OCI-LY7 (cell line): ENCODE measurements at regions not wholly inside any gene's neighbourhood (a gene's known extent, or its start where the extent isn't known, plus 50 kb on each side); places are given as distances from the start of the nearest gene placed in this dataset.

Source experiments
- BruUV-seq: library from RNA; stranded (reverse); fragments of 400-500 nt; replicated peaks from 2 replicates; lab custom pipeline; 2021; lab: Mats Ljungman, UMichigan
- CTCF ChIA-PET: fragments of 300-600 bp; sonication (Branson Sonifier 250); formaldehyde crosslinking; loops from one replicate; lab custom pipeline; 2022; ENCODE audit warnings: antibody characterized with exemption; ENCODE audit not compliant: unreplicated experiment; lab: Charles Lee
- POLR2A ChIA-PET: fragments of 300-600 bp; sonication (Branson Sonifier 250); formaldehyde crosslinking; loops from one replicate; lab custom pipeline; 2022; ENCODE audit warnings: antibody characterized with exemption; lab: Charles Lee
- DNase-seq: peaks from one replicate; pipeline ENCODE4 v3.0.0-alpha.2; 2015; ENCODE audit warnings: low spot score
- H2AFZ ChIP-seq: fragments of 200-600 bp; sonication (generic), shearing (Covaris generic); 2 replicates; pipeline ENCODE4 v1.6.1; 2014; ENCODE audit warnings: mild to moderate bottlenecking, antibody characterized with exemption, low read length, moderate library complexity
- H3K27ac ChIP-seq: fragments of 200-600 bp; sonication (generic); 2 replicates; pipeline ENCODE4 v1.5.1; 2014; ENCODE audit warnings: mixed run types, low read depth, mild to moderate bottlenecking, moderate library complexity, low read length, inconsistent platforms; ENCODE audit not compliant: poor library complexity, severe bottlenecking
- H3K36me3 ChIP-seq: fragments of 200-600 bp; sonication (generic); 2 replicates; pipeline ENCODE4 v1.6.1; 2014; ENCODE audit warnings: mild to moderate bottlenecking, antibody characterized with exemption, low read length, moderate library complexity, mixed read lengths; ENCODE audit not compliant: insufficient read depth
- H3K4me1 ChIP-seq: fragments of 200-600 bp; sonication (generic); 2 replicates; pipeline ENCODE4 v1.5.1; 2014; ENCODE audit warnings: mild to moderate bottlenecking, low read length; ENCODE audit not compliant: insufficient read depth, poor library complexity, severe bottlenecking
- H3K4me2 ChIP-seq: fragments of 200-600 bp; sonication (generic); 2 replicates; pipeline ENCODE4 v1.6.1; 2014; ENCODE audit warnings: mild to moderate bottlenecking, low read length
- H3K4me3 ChIP-seq: fragments of 200-600 bp; sonication (generic); 2 replicates; pipeline ENCODE4 v1.5.1; 2014; ENCODE audit warnings: mild to moderate bottlenecking, low read depth, low read length; ENCODE audit not compliant: poor library complexity, severe bottlenecking
- H3K79me2 ChIP-seq: fragments of 200-600 bp; sonication (generic); 2 replicates; pipeline ENCODE4 v1.6.1; 2016; ENCODE audit warnings: low read depth, mild to moderate bottlenecking, low read length, moderate library complexity, mixed read lengths; ENCODE audit not compliant: insufficient read depth
- H3K9me2 ChIP-seq: fragments of 200-600 bp; sonication (generic); 2 replicates; pipeline ENCODE4 v1.6.1; 2016; ENCODE audit warnings: mild to moderate bottlenecking, low read length, mixed read lengths; ENCODE audit not compliant: insufficient read depth
- H3K9me3 ChIP-seq: fragments of 200-600 bp; sonication (generic); 2 replicates; pipeline ENCODE4 v1.6.1; 2014; ENCODE audit warnings: mild to moderate bottlenecking, mixed run types, low read length, mixed read lengths
- H4K20me1 ChIP-seq: fragments of 200-600 bp; sonication (generic); 2 replicates; pipeline ENCODE4 v1.6.1; 2014; ENCODE audit warnings: mild to moderate bottlenecking, antibody characterized with exemption, low read length, moderate library complexity, mixed read lengths; ENCODE audit not compliant: insufficient read depth
- EZH2phosphoT487 ChIP-seq: fragments of 200-600 bp; sonication (generic); IDR thresholded peaks from 2 replicates; pipeline ENCODE4 v1.6.1; 2018; ENCODE audit warnings: low read depth, borderline replicate concordance, mild to moderate bottlenecking, mixed run types, antibody characterized with exemption, low read length, moderate library complexity, mixed read lengths
- intact Hi-C: fragments of 100-400 bp; cut with micrococcal nuclease; formaldehyde crosslinking; loops from one replicate; pipeline ENCODE4 v1.10.0; 2022; ENCODE audit not compliant: unreplicated experiment
- TF ChIP-seq, protein P1 (sequence below): fragments of 200-600 bp; sonication (generic); conservative IDR thresholded peaks from 2 replicates; pipeline ENCODE4 v1.5.1; 2014; ENCODE audit warnings: mild to moderate bottlenecking, antibody characterized with exemption, low read length, moderate library complexity, mixed read lengths

DNA sequence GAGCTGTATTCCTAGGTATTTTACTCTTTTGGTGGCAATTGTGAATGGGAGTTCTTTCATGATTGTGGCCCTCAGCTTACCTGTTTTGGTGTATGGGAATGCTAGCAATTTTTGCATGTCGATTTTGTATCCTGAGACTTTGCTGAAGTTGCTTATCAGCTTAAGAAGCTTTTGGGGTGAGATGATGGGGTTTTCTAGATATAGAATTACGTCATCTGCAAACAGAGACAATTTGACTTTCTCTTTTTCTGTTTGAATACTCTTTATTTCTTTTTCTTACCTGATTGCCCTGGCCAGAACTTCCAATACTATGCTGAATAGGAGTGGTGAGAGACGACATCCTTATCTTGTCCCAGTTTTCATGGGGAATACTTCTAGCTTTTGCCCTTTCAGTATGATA, 191.2 kb downstream of the KCNE4 start:
- H4K20me1 ChIP-seq: no peaks in the 10 kb centered on the region
- H3K9me2 ChIP-seq: no peaks in the 10 kb centered on the region
- no peak overlapping the region for H2AFZ ChIP-seq
- CTCF ChIA-PET: no interaction called here
- no peaks in the 10 kb centered on the region for H3K36me3 ChIP-seq
- H3K4me1 ChIP-seq: no peaks in the 10 kb centered on the region
- no peaks in the 10 kb centered on the region for H3K79me2 ChIP-seq
- H3K4me3 ChIP-seq: no peak overlapping the region
- H3K4me2 ChIP-seq: no peak overlapping the region
- no peak for TF ChIP-seq EZH2phosphoT487
- TF ChIP-seq, protein P1, sequence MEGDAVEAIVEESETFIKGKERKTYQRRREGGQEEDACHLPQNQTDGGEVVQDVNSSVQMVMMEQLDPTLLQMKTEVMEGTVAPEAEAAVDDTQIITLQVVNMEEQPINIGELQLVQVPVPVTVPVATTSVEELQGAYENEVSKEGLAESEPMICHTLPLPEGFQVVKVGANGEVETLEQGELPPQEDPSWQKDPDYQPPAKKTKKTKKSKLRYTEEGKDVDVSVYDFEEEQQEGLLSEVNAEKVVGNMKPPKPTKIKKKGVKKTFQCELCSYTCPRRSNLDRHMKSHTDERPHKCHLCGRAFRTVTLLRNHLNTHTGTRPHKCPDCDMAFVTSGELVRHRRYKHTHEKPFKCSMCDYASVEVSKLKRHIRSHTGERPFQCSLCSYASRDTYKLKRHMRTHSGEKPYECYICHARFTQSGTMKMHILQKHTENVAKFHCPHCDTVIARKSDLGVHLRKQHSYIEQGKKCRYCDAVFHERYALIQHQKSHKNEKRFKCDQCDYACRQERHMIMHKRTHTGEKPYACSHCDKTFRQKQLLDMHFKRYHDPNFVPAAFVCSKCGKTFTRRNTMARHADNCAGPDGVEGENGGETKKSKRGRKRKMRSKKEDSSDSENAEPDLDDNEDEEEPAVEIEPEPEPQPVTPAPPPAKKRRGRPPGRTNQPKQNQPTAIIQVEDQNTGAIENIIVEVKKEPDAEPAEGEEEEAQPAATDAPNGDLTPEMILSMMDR: no peak
- intact Hi-C loops: no loop called here
- H3K9me3 ChIP-seq: no peaks in the 10 kb centered on the region
- BruUV-seq: no TSS peak
- DNase-seq: no peak
- no peak overlapping the region for H3K27ac ChIP-seq
- POLR2A ChIA-PET: interaction anchor here (0.8 kb wide), 1 partner anchor 28 kb away, joined by 3 read pairs; no protein-coding TSS in a partner anchor

- H3K9me2 ChIP-seq: no peaks in the 10 kb centered on the region
- BruUV-seq: no TSS peak
- no peaks in the 10 kb centered on the region for H3K79me2 ChIP-seq
- no peak for TF ChIP-seq EZH2phosphoT487
- TF ChIP-seq, protein P1: peak; percentile 65
- H3K4me3 ChIP-seq: no peak overlapping the region
- no peak overlapping the region for H3K4me2 ChIP-seq
- no peak overlapping the region for H3K27ac ChIP-seq
- H3K36me3 ChIP-seq: no peaks in the 10 kb centered on the region
- ChIA-PET CTCF (no interaction called here), POLR2A (no interaction called here)
- intact Hi-C loops: no loop called here
- peak; percentile 3 for DNase-seq
- no peaks in the 10 kb centered on the region for H3K9me3 ChIP-seq
- H4K20me1 ChIP-seq: no peaks in the 10 kb centered on the region
- H2AFZ ChIP-seq: no peak overlapping the region
- H3K4me1 ChIP-seq: no peaks in the 10 kb centered on the region
Observed at GRCh38 chr2:223247136-223247535, 195.1 kb downstream of the KCNE4 start.

- CTCF ChIA-PET: no interaction called here
- H3K9me2 ChIP-seq: no peaks in the 10 kb centered on the region
Observed at GRCh38 chr2:223251656-223252229, 199.8 kb downstream of the KCNE4 start.

More at GRCh38 chr2:223251656-223252229, 199.8 kb downstream of the KCNE4 start:
- Histone ChIP-seq H3K27ac (no peak overlapping the region), H3K4me1 (no peaks in the 10 kb centered on the region), H3K79me2 (no peaks in the 10 kb centered on the region), H3K36me3 (no peaks in the 10 kb centered on the region), H3K4me3 (no peak overlapping the region), H3K9me3 (no peaks in the 10 kb centered on the region), H2AFZ (no peak overlapping the region), H3K4me2 (no peak overlapping the region), H4K20me1 (no peaks in the 10 kb centered on the region)
- POLR2A ChIA-PET: interaction anchor here (1.4 kb wide), 1 partner anchor 11 kb away, joined by 6 read pairs; no protein-coding TSS in a partner anchor
- TF ChIP-seq, protein P1: no peak
- TF ChIP-seq EZH2phosphoT487: no peak
- no TSS peak for BruUV-seq
- DNase-seq: no peak
- intact Hi-C loops: no loop called here
